Psoas muscle (tissue), 7 donors: ENCODE measurements at regions not wholly inside any gene's neighbourhood (a gene's known extent, or its start where the extent isn't known, plus 50 kb on each side); places are given as distances from the start of the nearest gene placed in this dataset.
"Not testable (repeated sequence)": the region's sequence is repeated elsewhere in the genome, so short reads cannot be mapped to it uniquely, and the experiment has no call there.

Experiments
- ATAC-seq, 4 donors: fragments of 200-7000 bp; cut with Tn5 transposase; one replicate each; pipeline ENCODE4 v1.9.1; 2020; ENCODE audit warnings: moderate library complexity in 3 of 4, mild to moderate bottlenecking in 2 of 4
- DNase-seq, 2 donors: peaks; one replicate each; pipeline ENCODE4 v3.0.0-alpha.2; 2020
- H3K27ac ChIP-seq: fragments of 200-600 bp; one replicate; pipeline ENCODE4 v1.8.0; 2022
- H3K27me3 ChIP-seq, 3 donors: fragments of 200-600 bp in 1 of 3; one replicate each; pipeline versions ENCODE4 v1.6.1 to v1.8.0; 2013 to 2022; ENCODE audit warnings: low read length in 2 of 3, mild to moderate bottlenecking in 2 of 3, moderate library complexity in 1 of 3; ENCODE audit not compliant: insufficient read depth in 3 of 3
- H3K36me3 ChIP-seq, 2 donors: fragments of 200-600 bp in 1 of 2; one replicate each; pipeline versions ENCODE4 v1.6.1 to v1.8.0; 2013 to 2022; ENCODE audit warnings: low read depth in 1 of 2, mild to moderate bottlenecking in 1 of 2, moderate library complexity in 1 of 2; ENCODE audit not compliant: insufficient read depth in 1 of 2
- H3K4me1 ChIP-seq: fragments of 200-600 bp; one replicate; pipeline ENCODE4 v1.8.0; 2022
- H3K4me3 ChIP-seq: fragments of 200-600 bp; one replicate; pipeline ENCODE4 v1.8.0; 2022; ENCODE audit warnings: mild to moderate bottlenecking
- H3K9me3 ChIP-seq: fragments of 200-600 bp; one replicate; pipeline ENCODE4 v1.8.0; 2022
- WGBS, 3 donors: extraction: QIAGEN DNeasy Blood & Tissue Kit; methylation state at CpG; one replicate each; pipeline versions ENCODE4 v1.1.6 to v1.1.7; 2013; 5-methylcytosine and 5-hydroxymethylcytosine counted together
- intact Hi-C, 2 donors: fragments of 100-400 bp; cut with DNase I; formaldehyde crosslinking; loops; one replicate each; pipeline versions ENCODE4 v1.11.0 to v1.14.2; 2022
- TF ChIP-seq, protein P1 (sequence below): fragments of 200-600 bp; IDR thresholded peaks from one replicate; pipeline ENCODE4 v1.8.0; 2022; ENCODE audit warnings: antibody characterized with exemption
- donor health status: healthy with polysubstance abuse.
- donor health status: DM: no; HTN: no; CAD: no; lungs with moderate emphysema.
- donor health status: Bipolar disorder and iron deficiency.
- donor health status: healthy.
- donor health status: DM: yes; HTN: yes; CAD: no.
- donor health status: DM: no; HTN: no; CAD: no.
- donor health status: DM: yes; HTN: yes; CAD: no.

DNA sequence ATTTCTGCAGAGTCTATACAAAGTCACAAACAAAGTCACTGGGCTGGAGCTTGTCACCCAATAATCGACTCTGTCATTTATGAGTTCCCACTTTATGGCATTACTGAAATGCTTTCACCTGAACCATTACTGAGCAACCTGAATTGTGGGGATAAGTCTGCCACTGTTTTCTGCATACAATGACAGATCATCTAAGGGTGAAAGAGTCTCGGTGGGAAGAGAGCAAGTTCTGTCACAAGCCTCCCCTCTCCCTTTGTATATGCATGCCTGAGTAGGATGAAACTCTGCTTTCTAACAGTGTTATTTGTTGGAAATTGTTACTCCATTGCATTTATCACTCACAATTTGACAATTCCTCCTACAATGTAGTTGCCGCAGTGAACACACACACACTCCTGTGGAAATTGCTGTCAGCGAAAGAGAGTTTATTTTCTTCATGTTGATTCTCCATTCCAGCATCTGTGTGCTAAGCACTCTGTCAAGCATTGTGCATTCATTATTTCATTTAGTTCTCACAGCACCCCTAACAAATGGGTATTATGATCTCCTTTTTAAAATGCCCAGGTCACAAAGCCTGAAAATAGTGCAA is 1732.4 kb upstream of the CDH6 start:
- no peaks in the 10 kb centered on the region for H3K36me3 ChIP-seq
- no peaks in the 10 kb centered on the region for H3K27me3 ChIP-seq
- no peak overlapping the region for H3K27ac ChIP-seq
- DNase-seq (no peak), ATAC-seq (no peak)
- no peak overlapping the region for H3K4me3 ChIP-seq
- H3K4me1 ChIP-seq, result no peaks in the 10 kb centered on the region
- intact Hi-C loops, result no loop called here
- TF ChIP-seq, protein P1, sequence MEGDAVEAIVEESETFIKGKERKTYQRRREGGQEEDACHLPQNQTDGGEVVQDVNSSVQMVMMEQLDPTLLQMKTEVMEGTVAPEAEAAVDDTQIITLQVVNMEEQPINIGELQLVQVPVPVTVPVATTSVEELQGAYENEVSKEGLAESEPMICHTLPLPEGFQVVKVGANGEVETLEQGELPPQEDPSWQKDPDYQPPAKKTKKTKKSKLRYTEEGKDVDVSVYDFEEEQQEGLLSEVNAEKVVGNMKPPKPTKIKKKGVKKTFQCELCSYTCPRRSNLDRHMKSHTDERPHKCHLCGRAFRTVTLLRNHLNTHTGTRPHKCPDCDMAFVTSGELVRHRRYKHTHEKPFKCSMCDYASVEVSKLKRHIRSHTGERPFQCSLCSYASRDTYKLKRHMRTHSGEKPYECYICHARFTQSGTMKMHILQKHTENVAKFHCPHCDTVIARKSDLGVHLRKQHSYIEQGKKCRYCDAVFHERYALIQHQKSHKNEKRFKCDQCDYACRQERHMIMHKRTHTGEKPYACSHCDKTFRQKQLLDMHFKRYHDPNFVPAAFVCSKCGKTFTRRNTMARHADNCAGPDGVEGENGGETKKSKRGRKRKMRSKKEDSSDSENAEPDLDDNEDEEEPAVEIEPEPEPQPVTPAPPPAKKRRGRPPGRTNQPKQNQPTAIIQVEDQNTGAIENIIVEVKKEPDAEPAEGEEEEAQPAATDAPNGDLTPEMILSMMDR, result no peak
- WGBS, 3 donors, result 80 to 93% (median 86%) methylated on average over 4 of the region's 4 CpGs
- no peaks in the 10 kb centered on the region for H3K9me3 ChIP-seq

DNA sequence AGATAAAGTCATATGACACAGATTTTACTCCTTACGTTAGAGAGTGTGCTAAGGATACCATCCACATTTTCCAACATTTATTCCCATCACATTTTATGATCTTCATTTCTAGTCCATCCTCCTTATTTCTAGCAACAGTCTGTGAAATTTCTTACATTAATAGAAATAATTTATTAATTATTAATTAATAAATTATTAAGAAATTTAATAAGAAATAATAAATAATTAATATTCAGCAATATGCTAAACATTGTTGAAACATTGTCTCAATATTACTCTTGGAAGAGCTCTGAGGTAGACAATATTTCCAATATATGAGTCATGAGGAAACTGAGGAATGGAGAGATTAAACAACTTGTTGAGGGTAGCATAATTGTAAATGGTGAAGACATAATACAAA is 1742.5 kb upstream of the CDH6 start:
- intact Hi-C loops, H3K9me3 ChIP-seq, DNase-seq, ATAC-seq, H3K27me3 ChIP-seq, H3K4me3 ChIP-seq, H3K36me3 ChIP-seq, H3K27ac ChIP-seq, H3K4me1 ChIP-seq: not testable (repeated sequence)
- 77 to 85% (median 84%) methylated on average over 1 of the region's 1 CpG for WGBS, 3 donors

DNA sequence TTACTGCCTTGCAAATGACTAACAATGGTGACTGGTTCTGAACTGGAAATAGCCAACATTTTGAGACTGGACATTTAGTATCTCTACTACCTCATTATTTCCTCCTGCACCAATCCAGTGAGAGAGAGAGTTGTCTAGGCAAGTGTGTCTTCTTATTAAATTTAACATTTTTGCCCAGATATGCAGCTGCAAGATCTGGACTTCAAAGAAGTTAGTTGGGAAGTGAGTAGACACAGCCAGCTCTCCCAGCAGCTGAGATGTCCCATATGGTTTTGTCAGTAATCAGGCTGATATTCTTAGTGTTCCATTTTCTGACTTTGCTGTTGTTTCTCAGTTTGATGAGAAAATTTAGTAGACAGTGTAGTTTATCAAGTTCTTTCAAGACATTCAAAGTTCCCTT is 1778.8 kb upstream of the CDH6 start:
- Histone ChIP-seq H3K4me1 (no peaks in the 10 kb centered on the region), H3K9me3 (no peaks in the 10 kb centered on the region), H3K36me3 (no peaks in the 10 kb centered on the region), H3K27ac (no peak overlapping the region), H3K27me3 (no peaks in the 10 kb centered on the region), H3K4me3 (no peak overlapping the region)
- TF ChIP-seq, protein P1, result no peak
- no peak for ATAC-seq
- no peak for DNase-seq
- intact Hi-C loops, result no loop called here

DNA sequence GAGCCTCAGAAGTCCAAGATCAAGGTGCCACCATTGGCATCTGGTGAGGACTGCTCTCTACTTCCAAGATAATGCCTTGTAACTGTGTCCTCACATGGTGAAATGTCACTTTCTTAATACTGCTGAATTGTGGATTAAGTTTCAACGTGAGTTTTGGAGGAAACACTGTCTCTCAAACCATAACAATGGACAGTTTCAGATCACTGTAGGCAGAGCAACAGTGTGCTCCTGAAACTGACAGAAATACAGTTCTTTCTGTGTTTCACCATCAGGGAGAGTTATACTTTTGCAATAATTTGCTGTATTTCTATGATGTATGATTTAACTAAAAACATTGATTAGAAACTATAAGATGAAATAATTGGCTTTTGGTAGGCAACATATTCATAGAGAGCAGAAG is 1780.5 kb upstream of the CDH6 start:
- ATAC-seq, result no peak
- intact Hi-C loops, result no loop called here
- TF ChIP-seq, protein P1, result no peak
- no peak for DNase-seq
- Histone ChIP-seq H3K36me3 (no peaks in the 10 kb centered on the region), H3K4me3 (no peak overlapping the region), H3K9me3 (no peaks in the 10 kb centered on the region), H3K27ac (no peak overlapping the region), H3K4me1 (no peaks in the 10 kb centered on the region), H3K27me3 (no peaks in the 10 kb centered on the region)
- 16 to 23% (median 16%) methylated on average over 1 of the region's 1 CpG for WGBS, 3 donors

DNA sequence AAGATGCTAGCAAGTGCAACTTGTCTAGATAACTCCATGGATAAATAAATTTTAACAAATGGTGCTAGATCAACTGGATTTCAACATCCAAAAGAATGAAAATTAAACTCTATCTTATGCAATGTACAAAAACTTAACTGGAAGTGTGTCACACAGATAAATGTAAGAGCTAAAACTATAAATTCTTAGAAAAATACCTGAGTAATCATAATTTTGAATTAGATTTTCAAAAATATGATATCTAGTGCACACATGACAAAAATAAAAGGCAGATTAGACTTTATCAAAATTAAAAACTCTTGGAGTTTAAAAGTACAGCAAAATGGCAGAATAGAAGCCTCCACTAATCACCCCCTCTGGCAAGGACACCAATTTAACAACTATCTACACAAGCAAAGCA is 1791.2 kb upstream of the CDH6 start:
- Histone ChIP-seq H3K4me1 (no peaks in the 10 kb centered on the region), H3K27me3 (no peaks in the 10 kb centered on the region), H3K4me3 (no peak overlapping the region), H3K36me3 (no peaks in the 10 kb centered on the region), H3K27ac (no peak overlapping the region), H3K9me3 (peaks cover 4% of the 10 kb centered on the region)
- ATAC-seq (no peak), DNase-seq (no peak)
- TF ChIP-seq, protein P1, result no peak
- intact Hi-C loops, result no loop called here
